HT1080 (cell line): ENCODE measurements at regions not wholly inside any gene's neighbourhood (a gene's known extent, or its start where the extent isn't known, plus 50 kb on each side); places are given as distances from the start of the nearest gene placed in this dataset.

Experiments used
- DNase-seq: peaks from one replicate; pipeline ENCODE4 v3.0.0-alpha.2; 2015; ENCODE audit warnings: low read depth

DNA sequence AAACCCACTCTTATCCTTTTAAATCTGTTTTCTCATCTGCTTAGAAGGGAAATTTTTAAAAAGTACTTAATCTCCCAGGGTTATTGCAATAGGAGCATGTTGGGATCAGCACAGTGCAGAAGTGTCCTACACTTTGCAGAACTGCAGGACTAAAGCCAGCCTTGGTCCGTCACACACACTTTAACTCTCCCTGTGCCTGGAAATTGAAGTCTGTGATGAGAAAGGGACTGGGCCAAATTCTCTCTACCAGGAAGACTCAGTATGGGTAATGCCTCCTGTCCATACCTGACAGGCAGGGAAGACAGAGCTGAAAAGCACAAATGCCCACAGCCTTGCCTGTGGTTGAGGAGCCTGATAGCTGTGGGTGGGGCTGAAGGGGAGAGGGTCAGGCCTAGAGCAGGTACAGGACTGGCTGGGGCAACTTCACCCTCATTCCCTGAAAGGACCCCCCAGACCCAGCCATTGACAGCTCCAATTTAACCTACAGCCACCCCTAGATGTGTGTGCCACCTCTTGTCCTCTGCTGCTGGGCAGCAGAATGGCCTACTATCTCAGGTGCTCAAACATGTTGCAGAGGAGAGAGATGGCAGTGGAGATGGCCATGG lies 377.2 kb upstream of the KLHL29 start:
- DNase-seq = no peak

DNA sequence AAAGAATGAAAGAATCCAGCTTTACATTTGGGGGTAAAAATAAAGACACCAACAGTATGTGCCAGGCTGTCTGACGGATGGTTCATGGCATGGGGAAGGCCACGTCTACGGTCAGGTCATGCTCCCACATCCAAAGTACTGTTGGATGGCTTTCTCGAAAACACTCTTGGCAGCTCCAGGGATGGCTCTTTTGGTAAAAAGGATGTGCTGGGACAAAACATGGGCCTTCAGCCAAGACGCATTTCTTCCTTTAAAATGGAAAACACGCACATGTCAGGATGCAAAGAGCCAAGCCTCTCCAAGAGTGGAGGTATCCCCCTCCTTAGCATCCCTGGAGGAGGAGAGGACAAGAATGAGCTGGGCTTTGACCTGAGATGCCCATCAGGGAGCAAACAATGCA lies 376.5 kb upstream of the KLHL29 start:
- DNase-seq = no peak

DNA sequence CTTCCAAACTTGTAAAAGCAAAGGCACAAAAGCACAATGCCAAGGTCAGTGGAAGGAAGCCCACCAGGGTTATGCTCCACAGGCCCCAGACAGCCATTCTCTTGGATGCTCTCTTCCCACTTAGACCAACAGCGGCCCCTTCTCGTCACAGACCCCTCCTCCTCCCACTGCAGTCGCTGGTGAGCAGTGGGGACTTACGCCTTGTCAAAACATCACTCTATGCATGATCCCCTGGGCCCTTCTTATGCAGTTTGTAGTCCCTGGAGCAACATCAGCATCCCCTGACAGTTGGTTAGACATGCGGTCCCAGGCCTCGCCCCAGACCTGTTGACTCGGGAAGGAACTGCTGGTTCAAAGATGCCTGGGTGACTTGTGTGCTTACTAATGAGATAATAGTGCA lies 376.0 kb upstream of the KLHL29 start:
- DNase-seq = no peak

DNA sequence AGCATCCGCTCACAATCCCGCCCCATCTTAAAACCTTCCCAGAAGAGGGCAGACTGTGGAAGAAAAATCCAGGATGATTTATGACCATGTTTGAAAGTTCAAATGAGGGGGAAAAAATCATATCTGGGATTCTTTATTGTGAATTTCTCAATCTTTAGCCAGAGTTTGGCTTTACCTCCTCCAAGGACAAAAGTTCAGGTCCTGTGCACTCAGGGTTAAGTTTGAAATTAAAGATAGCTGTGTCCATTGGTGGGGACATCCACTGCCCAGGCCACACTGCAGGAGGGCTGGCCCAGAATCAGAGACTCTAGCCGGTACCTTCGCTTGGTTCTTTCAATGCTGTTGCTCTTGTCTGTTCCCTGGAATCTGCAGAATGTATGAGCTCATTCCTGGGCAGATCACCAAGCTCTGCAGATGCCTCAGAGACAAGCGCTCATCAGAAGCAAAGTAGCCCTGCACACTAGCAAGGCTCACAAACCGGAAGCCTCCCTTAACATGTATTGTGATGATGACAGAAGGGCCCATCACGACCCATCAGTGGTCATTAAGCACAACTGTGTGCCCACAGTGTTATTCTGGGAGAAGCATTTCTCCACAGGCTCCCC lies 375.3 kb upstream of the KLHL29 start:
- DNase-seq = peak; percentile 23

DNA sequence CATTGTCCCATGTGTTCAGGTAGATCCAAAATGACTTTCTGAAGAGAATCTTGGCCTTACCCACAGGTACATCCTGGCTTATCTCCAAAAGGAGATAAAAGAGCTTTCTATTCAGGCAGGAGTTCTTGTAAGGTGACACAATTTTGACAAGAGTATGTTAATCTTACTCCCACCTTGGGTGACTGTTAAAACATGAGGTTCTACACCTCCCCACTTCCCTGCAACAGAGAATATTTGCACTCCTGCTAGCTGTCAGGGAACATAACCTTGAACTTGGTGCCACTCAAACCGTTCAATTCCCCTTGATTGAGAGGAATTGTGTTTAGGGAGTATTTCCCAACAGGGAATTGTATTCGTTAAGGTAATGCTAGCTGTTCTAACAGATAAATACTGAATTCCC lies 372.5 kb upstream of the KLHL29 start:
- no peak for DNase-seq

DNA sequence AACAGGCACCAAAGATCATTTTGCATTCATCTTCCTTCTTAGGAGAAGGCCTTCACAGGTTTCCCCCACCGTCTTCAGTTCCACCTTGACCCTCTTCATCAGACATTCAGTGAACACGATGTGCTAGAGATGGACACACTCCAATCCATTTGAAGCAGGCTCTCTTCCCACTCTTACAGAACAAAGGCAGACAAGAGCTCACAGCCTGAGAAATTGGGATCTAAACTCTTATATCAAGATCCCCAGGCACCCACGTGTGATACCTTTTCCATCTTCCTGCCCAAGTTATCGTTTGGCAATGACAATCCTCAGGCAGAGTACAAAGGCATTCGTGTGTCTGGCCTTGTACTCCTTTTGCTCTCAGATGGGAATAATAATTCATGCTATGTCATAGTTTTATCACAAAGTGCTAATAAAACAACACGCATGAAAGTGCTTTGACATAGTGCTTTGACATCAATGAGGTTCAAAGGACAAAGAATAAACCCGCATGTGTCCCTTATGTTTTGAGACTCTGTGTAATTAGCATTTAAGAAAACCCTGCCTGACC lies 369.3 kb upstream of the KLHL29 start:
- no peak for DNase-seq

DNA sequence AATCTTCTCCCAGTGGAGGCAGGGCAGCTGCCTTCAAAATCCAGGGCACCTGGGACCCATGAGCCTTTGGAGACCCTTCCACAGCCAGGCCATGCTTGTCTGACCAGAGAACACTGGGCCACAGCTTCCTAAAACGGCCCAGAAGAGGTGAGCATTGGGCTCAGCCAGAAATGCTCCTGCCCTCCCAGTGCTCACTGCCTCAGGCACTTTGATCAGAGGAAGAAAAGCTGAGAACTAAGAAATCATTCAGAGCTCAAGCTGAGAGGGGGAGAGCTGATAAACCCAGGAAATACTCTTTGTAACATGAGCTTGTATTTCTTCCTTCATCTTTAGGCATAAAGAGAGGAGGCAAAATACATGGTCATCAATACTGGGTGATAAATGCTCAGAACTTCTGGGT lies 365.5 kb upstream of the KLHL29 start:
- no peak for DNase-seq

DNA sequence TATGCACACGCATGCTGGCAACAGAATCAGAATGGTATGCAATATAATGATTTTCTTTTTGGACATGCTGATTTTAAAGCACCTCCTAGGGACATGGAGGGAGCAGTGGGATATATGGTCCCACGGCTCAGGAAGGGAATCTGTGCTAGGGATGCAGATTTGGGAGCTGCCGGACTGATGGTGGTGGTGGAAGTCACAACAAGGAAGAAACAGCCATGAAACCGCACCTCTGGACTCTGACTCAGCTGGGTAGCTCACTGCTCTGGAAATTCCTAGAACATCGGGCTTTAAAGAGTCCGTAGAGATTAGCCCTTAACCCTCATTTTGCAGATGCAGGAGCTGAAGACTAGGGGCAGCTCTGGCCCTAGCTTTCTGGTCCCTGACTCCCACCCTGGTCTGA lies 364.3 kb upstream of the KLHL29 start:
- no peak for DNase-seq

DNA sequence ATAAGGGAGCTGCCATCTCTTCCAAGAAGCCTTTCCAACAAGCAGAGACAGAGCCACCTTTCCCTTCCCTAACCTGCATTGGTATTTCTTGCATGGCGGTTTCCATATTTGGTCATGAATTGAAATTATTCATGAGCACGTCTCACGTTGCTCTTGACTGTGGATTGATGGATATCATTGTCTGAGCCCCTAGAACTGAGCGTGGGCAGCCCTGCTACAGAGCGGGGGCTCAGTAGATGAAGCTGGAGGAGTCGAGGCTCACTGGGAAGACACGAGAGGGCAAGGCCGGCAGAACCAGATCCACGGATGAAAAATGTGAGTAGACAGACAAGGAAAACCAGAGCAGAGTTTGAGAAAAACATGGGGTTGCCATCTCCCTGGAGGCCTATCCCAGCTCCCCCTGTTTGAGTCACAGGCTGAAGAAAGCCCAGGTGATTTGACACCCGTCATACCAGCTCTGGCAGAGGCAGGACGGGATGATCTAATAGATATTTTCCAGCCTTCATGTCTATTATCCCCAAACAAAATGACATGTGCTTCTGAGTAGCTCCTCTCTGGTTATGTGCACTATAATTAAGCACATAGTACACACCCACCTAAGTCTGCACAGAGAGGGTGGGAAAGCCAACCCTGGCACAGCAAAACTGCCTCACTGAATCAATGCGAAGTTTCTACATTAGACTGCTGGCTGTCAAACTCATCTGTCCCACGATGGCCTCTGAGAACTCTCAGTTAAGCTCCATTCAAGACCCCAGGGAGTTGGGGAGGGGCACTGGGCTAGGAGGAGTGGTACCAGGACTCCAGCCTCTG lies 363.5 kb upstream of the KLHL29 start:
- DNase-seq = no peak

DNA sequence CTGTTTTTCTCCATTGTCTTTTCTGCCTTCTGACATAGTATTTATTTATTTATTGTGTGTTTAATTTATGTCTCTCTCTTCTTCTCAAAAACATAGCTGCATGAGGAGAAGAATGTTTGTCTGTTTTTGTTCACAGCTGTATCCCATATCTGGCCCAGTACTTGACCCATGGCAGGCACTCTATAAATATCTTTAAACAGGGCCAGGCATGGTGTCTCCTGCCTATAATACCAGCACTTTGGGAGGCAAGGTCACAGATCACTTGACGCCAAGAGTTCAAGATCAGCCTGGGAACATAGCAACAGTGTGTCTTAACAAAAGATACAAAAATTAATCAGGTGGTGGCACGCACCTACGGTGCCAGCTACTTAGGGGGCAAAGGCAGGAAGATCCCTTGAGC lies 361.3 kb upstream of the KLHL29 start:
- no peak for DNase-seq

DNA sequence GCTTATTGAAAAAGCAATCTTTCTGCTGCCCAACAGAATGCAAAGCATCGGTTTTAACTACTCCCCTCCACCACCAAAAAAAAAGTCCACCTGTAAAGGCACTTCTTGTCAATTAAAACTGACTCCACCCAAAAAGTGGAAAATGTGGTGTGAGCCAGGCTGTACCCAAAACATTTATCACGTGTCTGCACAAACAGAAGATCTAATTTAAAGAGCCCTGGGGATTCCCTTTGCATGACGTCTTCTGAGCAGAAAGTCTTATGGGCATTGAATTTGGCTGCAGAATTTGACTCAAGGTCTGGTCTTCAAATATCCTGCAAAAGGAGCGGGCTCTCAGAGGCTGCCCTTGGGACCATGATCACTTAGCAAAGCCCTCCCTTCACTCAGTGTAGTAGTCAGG lies 358.3 kb upstream of the KLHL29 start:
- DNase-seq = no peak

DNA sequence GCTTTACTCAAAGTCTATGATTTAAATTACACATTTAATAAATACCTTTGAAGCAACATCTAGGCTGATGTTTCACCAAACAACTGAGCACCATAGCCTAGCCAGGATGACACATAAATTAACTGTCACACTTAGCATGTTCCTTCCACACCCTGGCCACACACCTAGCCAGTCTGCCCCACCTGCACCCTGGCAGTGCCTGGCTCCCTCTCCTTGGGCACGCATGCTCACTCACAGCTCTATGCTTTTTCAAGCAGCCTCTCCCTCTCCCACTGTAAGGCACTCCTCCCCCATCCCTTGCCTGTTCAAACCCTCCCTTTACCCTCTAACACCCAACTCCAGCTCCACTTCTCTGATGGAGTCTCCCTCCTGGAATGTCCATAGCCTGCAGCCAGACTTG lies 357.6 kb upstream of the KLHL29 start:
- no peak for DNase-seq

DNA sequence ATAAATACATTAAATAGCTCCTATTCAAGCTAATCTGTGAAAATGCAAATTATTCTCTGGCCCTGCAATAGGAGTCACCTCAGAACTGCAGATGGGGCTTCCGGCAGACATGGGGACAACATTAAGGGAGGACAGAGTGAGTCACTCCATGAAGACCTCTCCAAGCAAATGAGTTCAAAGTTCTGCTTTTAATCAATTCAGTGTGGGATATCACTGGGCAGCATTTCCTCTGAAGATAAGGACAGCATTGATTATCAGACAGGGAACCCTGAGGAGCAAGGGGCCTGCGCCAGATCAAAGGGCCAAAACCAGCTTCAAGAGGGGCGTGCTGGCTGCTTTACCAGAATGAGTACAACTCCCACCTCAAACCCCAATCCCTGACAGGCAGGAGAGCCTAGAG lies 356.9 kb upstream of the KLHL29 start:
- no peak for DNase-seq

DNA sequence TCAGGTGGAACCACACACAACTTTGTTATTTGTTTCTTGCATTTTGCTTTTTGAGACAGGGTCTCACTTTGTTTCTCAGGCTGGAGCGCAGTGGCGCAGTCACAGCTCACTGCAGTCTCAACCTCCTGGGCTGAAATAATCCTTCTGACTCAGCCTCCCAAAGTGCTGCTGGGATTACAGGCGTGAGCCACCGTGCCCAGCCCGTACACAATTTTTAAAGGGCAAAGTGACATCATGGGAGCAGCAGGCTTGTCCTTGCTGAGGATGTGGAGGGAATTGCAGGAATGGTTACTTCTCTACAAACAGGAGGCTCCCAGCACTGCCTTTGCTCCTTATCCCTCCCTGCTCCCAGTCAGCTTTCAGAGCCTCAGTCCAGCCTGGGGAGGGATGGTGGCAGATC lies 355.9 kb upstream of the KLHL29 start:
- no peak for DNase-seq

DNA sequence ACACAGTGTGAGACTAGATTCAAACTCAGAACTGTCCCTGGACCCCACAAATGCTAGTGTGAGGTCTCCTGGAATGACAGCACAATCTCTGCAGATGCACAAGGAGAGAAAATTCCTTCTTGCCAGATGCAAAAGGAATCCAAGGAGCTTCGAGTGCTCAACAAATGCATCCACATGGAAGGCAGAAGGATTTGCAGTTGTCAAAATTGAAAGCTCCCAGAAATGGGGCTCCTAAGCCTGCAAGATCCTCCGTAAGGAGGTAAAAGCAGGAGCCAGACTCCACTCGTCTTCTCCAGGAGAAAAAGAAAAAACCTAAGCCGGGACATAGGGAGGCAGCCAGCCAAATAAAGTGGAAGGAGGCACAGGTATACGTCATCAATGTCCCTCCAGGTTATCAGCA lies 355.0 kb upstream of the KLHL29 start:
- DNase-seq = no peak

DNA sequence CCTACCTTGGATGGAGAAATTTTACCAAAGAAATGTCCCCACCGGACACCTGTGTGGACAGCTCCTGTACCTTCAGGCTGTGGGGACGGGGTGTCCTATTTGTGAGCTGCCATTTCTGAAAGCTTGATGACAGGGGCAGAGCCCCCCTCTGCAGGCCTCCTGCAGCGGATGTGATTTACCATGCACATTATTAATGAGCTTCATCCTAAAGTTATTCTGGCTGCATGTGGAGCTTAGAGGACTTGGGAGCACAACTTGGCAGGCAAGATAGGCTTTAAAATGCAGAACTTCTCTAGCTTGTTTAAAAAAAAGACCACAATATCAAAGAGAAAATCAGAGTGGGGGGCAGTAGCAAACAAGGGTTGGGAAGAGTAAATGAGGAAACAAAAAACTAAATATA lies 350.0 kb upstream of the KLHL29 start:
- no peak for DNase-seq

DNA sequence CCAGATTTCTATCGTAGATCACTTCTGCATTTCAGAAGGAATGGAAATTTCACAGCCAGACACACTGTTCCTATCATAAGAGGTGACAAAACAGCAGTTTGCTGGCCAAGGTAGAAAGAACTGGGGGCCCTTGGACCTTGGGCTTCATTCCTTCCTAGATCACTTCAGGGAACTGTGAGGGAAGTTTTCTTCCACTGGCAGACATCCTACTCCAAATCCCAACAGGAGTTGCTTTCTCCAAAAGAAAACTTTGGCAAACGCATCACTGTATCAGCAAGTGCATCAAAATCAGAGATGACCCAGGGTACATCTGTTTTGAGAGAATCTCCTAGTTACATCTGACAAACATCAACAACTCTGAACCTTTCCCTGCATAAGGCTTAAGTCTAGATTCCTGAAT lies 348.4 kb upstream of the KLHL29 start:
- no peak for DNase-seq

DNA sequence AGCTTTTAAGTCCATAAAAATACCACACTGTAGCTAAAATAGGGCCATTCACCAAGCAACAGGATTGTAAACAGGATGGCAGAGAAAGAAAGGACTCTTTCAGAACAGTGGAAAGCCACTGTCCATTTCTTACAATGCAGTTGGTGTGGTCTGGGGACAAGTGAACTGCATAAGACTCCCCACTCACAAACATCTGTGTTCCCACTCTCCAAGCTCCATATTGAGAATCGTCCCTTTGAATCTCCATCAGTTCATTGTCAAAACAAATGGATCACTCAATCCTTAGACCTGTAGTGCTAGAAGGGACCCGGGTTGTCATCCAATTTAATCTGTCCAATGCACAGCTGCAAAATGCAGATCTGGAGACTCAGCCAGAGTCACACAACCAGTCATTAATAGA lies 347.4 kb upstream of the KLHL29 start:
- DNase-seq = no peak

DNA sequence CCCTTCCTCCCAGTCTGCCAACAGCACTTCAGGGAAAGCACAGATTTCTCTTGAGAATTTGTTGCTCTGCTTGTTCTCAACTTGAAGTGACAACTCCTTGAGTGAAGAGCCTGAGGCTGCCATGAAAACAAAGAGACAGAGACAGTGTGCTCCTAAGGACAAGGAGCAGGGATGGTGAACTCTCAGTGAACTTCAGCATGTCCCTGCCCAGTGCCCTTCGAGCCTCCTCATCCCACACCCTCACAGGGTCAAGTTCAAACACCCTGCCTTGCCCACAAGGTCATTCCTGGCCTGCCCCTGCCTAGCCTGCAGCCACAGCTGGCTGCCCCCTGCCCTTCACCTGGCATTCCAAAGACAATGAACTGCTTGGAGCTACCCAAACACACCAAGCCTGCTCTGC lies 343.5 kb upstream of the KLHL29 start:
- no peak for DNase-seq

DNA sequence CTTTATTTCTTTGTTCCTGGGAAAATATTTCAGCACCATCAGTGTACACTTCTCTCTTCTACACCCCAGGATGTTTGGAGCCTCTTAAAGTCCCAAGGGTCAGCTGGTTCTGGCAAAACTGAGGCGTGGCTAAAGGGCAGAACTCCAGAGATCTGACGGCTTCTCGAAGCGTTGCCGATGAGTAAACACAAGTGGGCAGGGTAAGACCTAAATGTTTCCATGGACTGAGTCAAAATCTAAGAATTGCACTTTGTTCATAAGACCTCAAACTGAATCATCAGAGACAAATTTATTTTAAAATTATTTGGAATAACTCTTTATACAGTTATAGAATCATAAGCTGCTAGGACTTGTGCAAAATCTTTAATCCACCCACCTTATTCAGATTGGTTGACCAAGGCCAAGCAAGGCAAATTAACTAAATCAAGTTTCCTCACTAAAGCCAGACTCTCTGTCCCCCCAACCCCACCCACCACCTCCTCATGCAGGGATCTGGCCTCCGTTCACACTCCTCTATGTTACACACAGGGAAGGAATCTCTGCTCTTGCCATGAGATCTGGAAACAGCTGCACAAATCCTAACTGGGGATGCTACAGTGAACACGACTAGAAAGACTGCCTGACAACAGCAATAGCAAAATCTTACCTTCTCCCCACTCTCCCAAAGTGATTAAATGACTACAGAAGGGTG lies 342.6 kb upstream of the KLHL29 start:
- DNase-seq = no peak

DNA sequence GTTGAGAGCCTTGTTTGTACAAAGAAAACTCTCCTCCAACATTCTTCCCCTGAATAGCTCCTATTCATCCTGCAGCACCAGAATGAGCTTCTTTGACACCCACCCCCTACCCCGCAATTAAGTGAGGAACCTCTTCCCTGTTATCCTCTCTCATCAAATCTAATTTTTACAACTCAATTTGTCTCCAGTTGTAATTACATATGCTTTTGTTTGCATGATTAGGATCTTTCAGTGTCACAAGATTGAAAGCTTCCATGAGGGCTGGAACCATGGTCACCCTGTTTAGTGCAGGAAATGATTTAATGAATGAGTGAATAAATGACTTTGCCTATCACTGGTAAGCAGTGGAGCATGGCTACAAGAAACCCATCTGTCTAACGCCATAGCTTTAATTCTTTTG lies 334.6 kb upstream of the KLHL29 start:
- DNase-seq = no peak

DNA sequence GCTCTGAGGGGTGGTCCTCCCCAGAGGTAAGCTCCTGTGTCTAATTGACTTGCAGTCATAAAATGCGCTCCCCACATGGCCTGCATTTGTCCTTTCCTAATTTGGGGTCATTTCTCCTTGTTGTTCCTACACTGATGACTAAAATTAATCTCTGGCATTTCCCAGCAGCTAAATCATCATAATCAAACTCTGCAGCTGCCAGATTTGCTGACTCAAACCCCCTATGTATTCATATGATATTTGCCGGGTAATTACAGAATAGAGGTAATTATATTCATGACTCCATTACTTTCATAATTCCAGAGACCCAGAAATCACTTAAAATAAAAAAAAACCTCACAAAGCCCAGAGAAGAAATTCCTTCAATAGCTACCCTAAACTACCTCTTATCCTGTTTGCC lies 331.4 kb upstream of the KLHL29 start:
- DNase-seq = no peak
